ENCODE measurements at regions not wholly inside any gene's neighbourhood (a gene's known extent, or its start where the extent isn't known, plus 50 kb on each side); places are given as distances from the start of the nearest gene placed in this dataset.

GRCh38 chr15:94026458-94027304 is 204.7 kb upstream of the MCTP2 start:
- TF ChIP-seq, protein P1, sequence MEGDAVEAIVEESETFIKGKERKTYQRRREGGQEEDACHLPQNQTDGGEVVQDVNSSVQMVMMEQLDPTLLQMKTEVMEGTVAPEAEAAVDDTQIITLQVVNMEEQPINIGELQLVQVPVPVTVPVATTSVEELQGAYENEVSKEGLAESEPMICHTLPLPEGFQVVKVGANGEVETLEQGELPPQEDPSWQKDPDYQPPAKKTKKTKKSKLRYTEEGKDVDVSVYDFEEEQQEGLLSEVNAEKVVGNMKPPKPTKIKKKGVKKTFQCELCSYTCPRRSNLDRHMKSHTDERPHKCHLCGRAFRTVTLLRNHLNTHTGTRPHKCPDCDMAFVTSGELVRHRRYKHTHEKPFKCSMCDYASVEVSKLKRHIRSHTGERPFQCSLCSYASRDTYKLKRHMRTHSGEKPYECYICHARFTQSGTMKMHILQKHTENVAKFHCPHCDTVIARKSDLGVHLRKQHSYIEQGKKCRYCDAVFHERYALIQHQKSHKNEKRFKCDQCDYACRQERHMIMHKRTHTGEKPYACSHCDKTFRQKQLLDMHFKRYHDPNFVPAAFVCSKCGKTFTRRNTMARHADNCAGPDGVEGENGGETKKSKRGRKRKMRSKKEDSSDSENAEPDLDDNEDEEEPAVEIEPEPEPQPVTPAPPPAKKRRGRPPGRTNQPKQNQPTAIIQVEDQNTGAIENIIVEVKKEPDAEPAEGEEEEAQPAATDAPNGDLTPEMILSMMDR (conservative IDR thresholded peaks at IDR 0.05): no peak
- TF ChIP-seq ZFX (IDR thresholded peaks at IDR 0.05): no peak

All from C4-2B (cell line).